HEK293 (cell line): ENCODE measurements at regions not wholly inside any gene's neighbourhood (a gene's known extent, or its start where the extent isn't known, plus 50 kb on each side); places are given as distances from the start of the nearest gene placed in this dataset.

Source experiments
- HOXD13 ChIP-seq: sonication (generic); formaldehyde crosslinking; IDR thresholded peaks from 2 replicates; pipeline ENCODE4 v1.8.0; 2022; ENCODE audit warnings: missing genetic modification reagents, borderline replicate concordance
- IKZF3 ChIP-seq: fragments of 450-650 bp; IDR thresholded peaks from 2 replicates; pipeline ENCODE4 v1.5.0; 2018; ENCODE audit warnings: missing biosample characterization, mild to moderate bottlenecking, missing genetic modification characterization, moderate library complexity
- KLF16 ChIP-seq: fragments of 450-650 bp; formaldehyde crosslinking; IDR thresholded peaks from 2 replicates; pipeline ENCODE4 v1.5.1; 2017; ENCODE audit warnings: missing biosample characterization, missing genetic modification characterization
- MYNN ChIP-seq: fragments of 450-650 bp; formaldehyde crosslinking; IDR thresholded peaks from 2 replicates; pipeline ENCODE4 v1.5.1; 2016; ENCODE audit warnings: missing biosample characterization, missing genetic modification characterization, borderline replicate concordance
- PRDM2 ChIP-seq: fragments of 450-650 bp; formaldehyde crosslinking; IDR thresholded peaks from 2 replicates; pipeline ENCODE4 v1.5.1; 2016; ENCODE audit warnings: missing biosample characterization, missing genetic modification characterization, borderline replicate concordance
- SALL2 ChIP-seq: fragments of 450-650 bp; formaldehyde crosslinking; IDR thresholded peaks from 2 replicates; pipeline ENCODE4 v1.5.0; 2017; ENCODE audit warnings: missing biosample characterization, mild to moderate bottlenecking, missing genetic modification characterization, borderline replicate concordance
- SP2 ChIP-seq: fragments of 450-650 bp; formaldehyde crosslinking; IDR thresholded peaks from 2 replicates; pipeline ENCODE4 v1.5.1; 2016; ENCODE audit warnings: missing biosample characterization, missing genetic modification characterization
- SP7 ChIP-seq: fragments of 450-650 bp; formaldehyde crosslinking; IDR thresholded peaks from 2 replicates; pipeline ENCODE4 v1.5.1; 2016; ENCODE audit warnings: missing biosample characterization, missing genetic modification characterization
- WT1 ChIP-seq: fragments of 450-650 bp; formaldehyde crosslinking; IDR thresholded peaks from 2 replicates; pipeline ENCODE4 v1.5.1; 2016; ENCODE audit warnings: missing biosample characterization, missing genetic modification characterization
- ZBTB49 ChIP-seq: fragments of 450-650 bp; formaldehyde crosslinking; IDR thresholded peaks from 2 replicates; pipeline ENCODE4 v1.5.1; 2016; ENCODE audit warnings: missing biosample characterization, missing genetic modification characterization, low read depth
- ZFP41 ChIP-seq: fragments of 450-650 bp; formaldehyde crosslinking; IDR thresholded peaks from 2 replicates; pipeline ENCODE4 v1.5.1; 2016; ENCODE audit warnings: missing biosample characterization, missing genetic modification characterization, borderline replicate concordance
- ZNF157 ChIP-seq: fragments of 450-650 bp; formaldehyde crosslinking; IDR thresholded peaks from 2 replicates; pipeline ENCODE4 v1.5.1; 2016; ENCODE audit warnings: missing biosample characterization, missing genetic modification characterization
- ZNF18 ChIP-seq: fragments of 450-650 bp; formaldehyde crosslinking; IDR thresholded peaks from 2 replicates; pipeline ENCODE4 v1.5.1; 2016; ENCODE audit warnings: missing biosample characterization, missing genetic modification characterization
- ZNF2 ChIP-seq: fragments of 450-650 bp; formaldehyde crosslinking; IDR thresholded peaks from 2 replicates; pipeline ENCODE4 v1.5.1; 2016; ENCODE audit warnings: missing biosample characterization, missing genetic modification characterization
- ZNF248 ChIP-seq: fragments of 450-650 bp; formaldehyde crosslinking; IDR thresholded peaks from 2 replicates; pipeline ENCODE4 v1.5.1; 2017; ENCODE audit warnings: missing biosample characterization, missing genetic modification characterization
- ZNF274 ChIP-seq, 2 experiments: fragments of 200-500 bp in 1 of 2; fragments of 450-650 bp in 1 of 2; sonication (Bioruptor generic) in 1 of 2; formaldehyde crosslinking in 1 of 2; IDR thresholded peaks; 2 replicates each; pipeline versions ENCODE4 v1.5.1 to v1.6.1; 2014 to 2016; ENCODE audit warnings: borderline replicate concordance in 1 of 2, inconsistent platforms in 1 of 2, low read length in 1 of 2, missing biosample characterization in 1 of 2, missing genetic modification characterization in 1 of 2
- ZNF391 ChIP-seq: fragments of 450-650 bp; formaldehyde crosslinking; IDR thresholded peaks from 2 replicates; pipeline ENCODE4 v1.5.1; 2016; ENCODE audit warnings: low read depth, missing biosample characterization, missing genetic modification characterization, borderline replicate concordance
- ZNF423 ChIP-seq: fragments of 450-650 bp; formaldehyde crosslinking; IDR thresholded peaks from 2 replicates; pipeline ENCODE4 v1.5.1; 2016; ENCODE audit warnings: missing biosample characterization, missing genetic modification characterization
- ZNF426 ChIP-seq: fragments of 450-650 bp; formaldehyde crosslinking; IDR thresholded peaks from 2 replicates; pipeline ENCODE4 v1.5.1; 2017; ENCODE audit warnings: missing biosample characterization, missing genetic modification characterization, mild to moderate bottlenecking, inconsistent platforms, moderate library complexity
- ZNF548 ChIP-seq: fragments of 450-650 bp; formaldehyde crosslinking; IDR thresholded peaks from 2 replicates; pipeline ENCODE4 v1.5.1; 2016; ENCODE audit warnings: missing biosample characterization, missing genetic modification characterization
- ZNF610 ChIP-seq: fragments of 450-650 bp; formaldehyde crosslinking; IDR thresholded peaks from 2 replicates; pipeline ENCODE4 v1.5.1; 2016; ENCODE audit warnings: missing biosample characterization, missing genetic modification characterization, borderline replicate concordance
- ZNF639 ChIP-seq: fragments of 450-650 bp; formaldehyde crosslinking; IDR thresholded peaks from 2 replicates; pipeline ENCODE4 v1.5.1; 2016; ENCODE audit warnings: missing biosample characterization, missing genetic modification characterization
- ZNF654 ChIP-seq: fragments of 450-650 bp; formaldehyde crosslinking; IDR thresholded peaks from 2 replicates; pipeline ENCODE4 v1.5.1; 2016; ENCODE audit warnings: low read depth, missing biosample characterization, missing genetic modification characterization
- ZNF670 ChIP-seq: fragments of 450-650 bp; formaldehyde crosslinking; IDR thresholded peaks from 2 replicates; pipeline ENCODE4 v1.5.1; 2016; ENCODE audit warnings: missing biosample characterization, missing genetic modification characterization, low read depth
- ZNF777 ChIP-seq: fragments of 450-650 bp; formaldehyde crosslinking; IDR thresholded peaks from 2 replicates; pipeline ENCODE4 v1.5.1; 2017; ENCODE audit warnings: missing biosample characterization, missing genetic modification characterization, borderline replicate concordance
- TF ChIP-seq, protein P1 (sequence below): fragments of 450-650 bp; formaldehyde crosslinking; IDR thresholded peaks from 2 replicates; pipeline ENCODE4 v1.5.1; 2016; ENCODE audit warnings: missing biosample characterization, missing genetic modification characterization, borderline replicate concordance

GRCh38 chr1:68331117-68331865, 99.0 kb upstream of the WLS start (continued):
- TF ChIP-seq ZNF610 (tag by site-specific recombination): no peak
- TF ChIP-seq, protein P1, sequence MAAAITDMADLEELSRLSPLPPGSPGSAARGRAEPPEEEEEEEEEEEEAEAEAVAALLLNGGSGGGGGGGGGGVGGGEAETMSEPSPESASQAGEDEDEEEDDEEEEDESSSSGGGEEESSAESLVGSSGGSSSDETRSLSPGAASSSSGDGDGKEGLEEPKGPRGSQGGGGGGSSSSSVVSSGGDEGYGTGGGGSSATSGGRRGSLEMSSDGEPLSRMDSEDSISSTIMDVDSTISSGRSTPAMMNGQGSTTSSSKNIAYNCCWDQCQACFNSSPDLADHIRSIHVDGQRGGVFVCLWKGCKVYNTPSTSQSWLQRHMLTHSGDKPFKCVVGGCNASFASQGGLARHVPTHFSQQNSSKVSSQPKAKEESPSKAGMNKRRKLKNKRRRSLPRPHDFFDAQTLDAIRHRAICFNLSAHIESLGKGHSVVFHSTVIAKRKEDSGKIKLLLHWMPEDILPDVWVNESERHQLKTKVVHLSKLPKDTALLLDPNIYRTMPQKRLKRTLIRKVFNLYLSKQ (tag by site-specific recombination): no peak
- TF ChIP-seq ZNF654 (tag by site-specific recombination): no peak
- TF ChIP-seq SP2 (tag by site-specific recombination): peak; percentile 19; the same call in 1 of the 2 replicates
- TF ChIP-seq ZNF274 (IDR thresholded peaks at IDR 0.05; ENCODE audit: low read length): no peak
- TF ChIP-seq ZNF274 (tag by site-specific recombination; IDR thresholded peaks at IDR 0.05; ENCODE audit: borderline replicate concordance): no peak
- no peak for TF ChIP-seq ZFP41
- TF ChIP-seq ZNF639 (tag by site-specific recombination): peak; percentile 87; the same call in 1 of the 2 replicates
- TF ChIP-seq ZNF391 (tag by site-specific recombination): no peak
- no peak for TF ChIP-seq WT1 (tag by site-specific recombination)
- TF ChIP-seq ZNF2 (tag by site-specific recombination): 0 out of 2 replicates have a peak, but pooled peaks have one; percentile 49
- TF ChIP-seq ZNF423 (tag by site-specific recombination): no peak
- TF ChIP-seq ZBTB49: no peak
- no peak for TF ChIP-seq ZNF426 (tag by site-specific recombination)
- TF ChIP-seq ZNF18 (tag by site-specific recombination): no peak
- TF ChIP-seq MYNN: no peak
- no peak for TF ChIP-seq SALL2 (tag by site-specific recombination)
- TF ChIP-seq ZNF670 (tag by site-specific recombination): no peak
- no peak for TF ChIP-seq ZNF548
- TF ChIP-seq ZNF777 (tag by site-specific recombination): no peak
- TF ChIP-seq HOXD13 (CRISPR knock-in tag): peak; percentile 31; the same call in 1 of the 2 replicates
- no peak for TF ChIP-seq KLF16
- TF ChIP-seq ZNF157 (tag by site-specific recombination): no peak
- TF ChIP-seq ZNF248: no peak
- no peak for TF ChIP-seq IKZF3 (tag by site-specific recombination)
- no peak for TF ChIP-seq PRDM2 (tag by site-specific recombination)
- TF ChIP-seq SP7: peak; percentile 100
